ENCODE measurements at regions not wholly inside any gene's neighbourhood (a gene's known extent, or its start where the extent isn't known, plus 50 kb on each side); places are given as distances from the start of the nearest gene placed in this dataset.

GRCh38 chr10:78713659-78714058, 355.1 kb upstream of the ZMIZ1 start:
- H3K9me3 ChIP-seq, result no peaks in the 10 kb centered on the region
- DNase-seq (no peak), ATAC-seq (no peak)
- peaks cover 6% of the 10 kb centered on the region for H3K4me1 ChIP-seq
- intact Hi-C loops (cut with DNase I), result no loop called here
- TF ChIP-seq CTCF (IDR thresholded peaks at IDR 0.05), result no peak
- no peak overlapping the region for H3K4me3 ChIP-seq
- H3K27ac ChIP-seq, result no peak overlapping the region
- H3K36me3 ChIP-seq (ENCODE audit: insufficient read depth in 1 of 2, low read depth in 1 of 2), result no peaks in the 10 kb centered on the region
- 69 to 77% (median 71%) methylated on average over 3 of the region's 3 CpGs for WGBS, 3 donors
- no peaks in the 10 kb centered on the region for H3K27me3 ChIP-seq (ENCODE audit: insufficient read depth in 3 of 3, low read length in 2 of 3)

- no peak for TF ChIP-seq CTCF (IDR thresholded peaks at IDR 0.05)
- WGBS, 3 donors, result 94 to 96% (median 95%) methylated on average over 2 of the region's 2 CpGs
- no peaks in the 10 kb centered on the region for H3K27me3 ChIP-seq (ENCODE audit: insufficient read depth in 3 of 3, low read length in 2 of 3)
- no peak overlapping the region for H3K27ac ChIP-seq
- intact Hi-C loops (cut with DNase I), result no loop called here
- DNase-seq (no peak), ATAC-seq (no peak)
- H3K4me3 ChIP-seq, result no peak overlapping the region
- H3K36me3 ChIP-seq (ENCODE audit: insufficient read depth in 1 of 2, low read depth in 1 of 2), result no peaks in the 10 kb centered on the region
- H3K4me1 ChIP-seq, result peaks cover 6% of the 10 kb centered on the region
- no peaks in the 10 kb centered on the region for H3K9me3 ChIP-seq
Measured at GRCh38 chr10:78714225-78714624, 354.5 kb upstream of the ZMIZ1 start.

- Histone ChIP-seq H3K9me3 (no peaks in the 10 kb centered on the region), H3K27ac (no peak overlapping the region), H3K36me3 (ENCODE audit: insufficient read depth in 1 of 2, low read depth in 1 of 2) (no peaks in the 10 kb centered on the region), H3K4me1 (peaks cover 6% of the 10 kb centered on the region), H3K4me3 (no peak overlapping the region), H3K27me3 (ENCODE audit: insufficient read depth in 3 of 3, low read length in 2 of 3) (no peaks in the 10 kb centered on the region)
- intact Hi-C loops (cut with DNase I), result no loop called here
- ATAC-seq (no peak), DNase-seq (no peak)
- TF ChIP-seq CTCF (IDR thresholded peaks at IDR 0.05), result no peak
- 83 to 96% (median 94%) methylated on average over 2 of the region's 2 CpGs for WGBS, 3 donors
Measured at GRCh38 chr10:78715435-78715834, 353.3 kb upstream of the ZMIZ1 start.

GRCh38 chr10:78716043-78716660, 352.6 kb upstream of the ZMIZ1 start:
- H3K4me1 ChIP-seq, result peaks cover 6% of the 10 kb centered on the region
- no peaks in the 10 kb centered on the region for H3K9me3 ChIP-seq
- intact Hi-C loops (cut with DNase I), result no loop called here
- WGBS, 3 donors, result 89 to 92% (median 90%) methylated on average over 6 of the region's 6 CpGs
- ATAC-seq (no peak), DNase-seq (no peak)
- TF ChIP-seq CTCF (IDR thresholded peaks at IDR 0.05), result no peak
- H3K4me3 ChIP-seq, result no peak overlapping the region
- H3K36me3 ChIP-seq (ENCODE audit: insufficient read depth in 1 of 2, low read depth in 1 of 2), result no peaks in the 10 kb centered on the region
- no peak overlapping the region for H3K27ac ChIP-seq
- H3K27me3 ChIP-seq (ENCODE audit: insufficient read depth in 3 of 3, low read length in 2 of 3), result no peaks in the 10 kb centered on the region

- Histone ChIP-seq H3K36me3 (ENCODE audit: insufficient read depth in 1 of 2, low read depth in 1 of 2) (no peaks in the 10 kb centered on the region), H3K27ac (no peak overlapping the region), H3K4me1 (peaks cover 6% of the 10 kb centered on the region), H3K27me3 (ENCODE audit: insufficient read depth in 3 of 3, low read length in 2 of 3) (no peaks in the 10 kb centered on the region), H3K4me3 (no peak overlapping the region), H3K9me3 (no peaks in the 10 kb centered on the region)
- DNase-seq, result peak in 1 of 2 donors; percentile 61
- ATAC-seq, result peak; percentile 73 to 93 (median 84)
- intact Hi-C loops (cut with DNase I), result no loop called here
- TF ChIP-seq CTCF (IDR thresholded peaks at IDR 0.05), result no peak
- WGBS, 3 donors, result 20 to 25% (median 20%) methylated on average over 5 of the region's 5 CpGs
Measured at GRCh38 chr10:78717200-78717599, 351.6 kb upstream of the ZMIZ1 start.
